Keratinocyte (primary cell): ENCODE measurements at regions not wholly inside any gene's neighbourhood (a gene's known extent, or its start where the extent isn't known, plus 50 kb on each side); places are given as distances from the start of the nearest gene placed in this dataset.

Experiments used
- DNase-seq: peaks from one replicate; pipeline ENCODE4 v3.0.0-alpha.2; 2011; ENCODE audit warnings: low read depth, missing footprints, low spot score
- FAIRE-seq: peaks from 2 replicates; lab custom pipeline; 2011; peaks lifted over from hg19 to GRCh38; lab: Jason Lieb, UNC
- H2AFZ ChIP-seq: 2 replicates; pipeline ENCODE4 v1.6.0; 2012; ENCODE audit warnings: low read length, control low read depth, inconsistent platforms; ENCODE audit not compliant: control insufficient read depth
- H3K27ac ChIP-seq: 2 replicates; pipeline ENCODE4 v1.5.1; 2011; ENCODE audit warnings: low read length; ENCODE audit not compliant: control insufficient read depth, insufficient read depth
- H3K27me3 ChIP-seq: 3 replicates; pipeline ENCODE4 v1.6.0; 2011; ENCODE audit warnings: low read length; ENCODE audit not compliant: control insufficient read depth, insufficient read depth; ENCODE audit errors: extremely low read depth
- H3K36me3 ChIP-seq, 2 experiments: 2 replicates in 1 of 2; 3 replicates in 1 of 2; pipeline ENCODE4 v1.5.1; 2011; ENCODE audit warnings: low read length in 2 of 2, mild to moderate bottlenecking in 1 of 2; ENCODE audit not compliant: control insufficient read depth in 2 of 2, insufficient read depth in 2 of 2; ENCODE audit errors: extremely low read depth in 1 of 2
- H3K4me1 ChIP-seq: 3 replicates; pipeline ENCODE4 v1.5.1; 2011; ENCODE audit warnings: low read length; ENCODE audit not compliant: control insufficient read depth, insufficient read depth; ENCODE audit errors: extremely low read depth
- H3K4me2 ChIP-seq: 3 replicates; pipeline ENCODE4 v1.6.0; 2011; ENCODE audit warnings: low read depth, low read length; ENCODE audit not compliant: control insufficient read depth, insufficient read depth; ENCODE audit errors: extremely low read depth
- H3K4me3 ChIP-seq, 3 experiments: fragments of 200-600 bp in 1 of 3; sonication (generic) in 1 of 3; 2 replicates in 2 of 3; 3 replicates in 1 of 3; pipeline ENCODE4 v1.5.1; 2011 to 2016; ENCODE audit warnings: low read length in 3 of 3, mild to moderate bottlenecking in 3 of 3, control low read depth in 2 of 3, inconsistent platforms in 1 of 3, low read depth in 1 of 3, mixed read lengths in 1 of 3, mixed run types in 1 of 3, moderate library complexity in 1 of 3; ENCODE audit not compliant: control insufficient read depth in 2 of 3, insufficient read depth in 2 of 3; ENCODE audit errors: extremely low read depth in 1 of 3
- H3K79me2 ChIP-seq: 2 replicates; pipeline ENCODE4 v1.6.0; 2012; ENCODE audit warnings: low read length; ENCODE audit not compliant: control insufficient read depth, insufficient read depth
- H3K9ac ChIP-seq: 3 replicates; pipeline ENCODE4 v1.6.0; 2011; ENCODE audit warnings: low read length; ENCODE audit not compliant: control insufficient read depth, insufficient read depth; ENCODE audit errors: extremely low read depth
- H3K9me1 ChIP-seq: 3 replicates; pipeline ENCODE4 v1.6.0; 2011; ENCODE audit warnings: low read length; ENCODE audit not compliant: control insufficient read depth, insufficient read depth; ENCODE audit errors: extremely low read depth
- H3K9me3 ChIP-seq: 2 replicates; pipeline ENCODE4 v1.5.1; 2012; ENCODE audit warnings: low read depth, low read length; ENCODE audit not compliant: control insufficient read depth
- H4K20me1 ChIP-seq: 3 replicates; pipeline ENCODE4 v1.6.0; 2011; ENCODE audit warnings: low read length; ENCODE audit not compliant: control insufficient read depth, insufficient read depth; ENCODE audit errors: extremely low read depth
- EZH2 ChIP-seq: IDR thresholded peaks from one replicate; pipeline ENCODE4 v1.6.1; 2012; ENCODE audit warnings: inconsistent platforms, mild to moderate bottlenecking, low read length, moderate library complexity
- dilution Hi-C: fragments of 300-500 bp; cut with MboI; formaldehyde crosslinking; loops from one replicate; pipeline ENCODE4 v1.7.0; 2020; ENCODE audit warnings: low sequenced_read_pairs; ENCODE audit not compliant: extremely low pct_ligation_motif_present
- TF ChIP-seq, protein P1 (sequence below), 3 experiments: IDR thresholded peaks in 1 of 3; conservative IDR thresholded peaks in 1 of 3; optimal IDR thresholded peaks in 1 of 3; 2 replicates in 2 of 3; 3 replicates in 1 of 3; pipeline versions ENCODE3 to v1.5.1; 2011; ENCODE audit warnings: low read length in 3 of 3, mild to moderate bottlenecking in 3 of 3, moderate library complexity in 2 of 3, control low read depth in 1 of 3, inconsistent platforms in 1 of 3; ENCODE audit not compliant: insufficient read depth in 2 of 3; ENCODE audit errors: extremely low read depth in 1 of 3

GRCh38 chr4:127347936-127348335 is 284.8 kb upstream of the INTU start:
- Histone ChIP-seq H4K20me1 (no peaks in the 10 kb centered on the region), H3K4me1 (no peaks in the 10 kb centered on the region), H3K27ac (no peak overlapping the region), H3K27me3 (no peaks in the 10 kb centered on the region), H3K36me3 (no peaks in the 10 kb centered on the region), H2AFZ (no peak overlapping the region), H3K9me3 (no peaks in the 10 kb centered on the region), H3K79me2 (no peaks in the 10 kb centered on the region), H3K4me3 (no peak overlapping the region), H3K4me2 (no peak overlapping the region), H3K9me1 (no peaks in the 10 kb centered on the region), H3K9ac (no peak overlapping the region)
- dilution Hi-C loops = no loop called here
- DNase-seq (no peak), FAIRE-seq (no peak)
- TF ChIP-seq, protein P1, sequence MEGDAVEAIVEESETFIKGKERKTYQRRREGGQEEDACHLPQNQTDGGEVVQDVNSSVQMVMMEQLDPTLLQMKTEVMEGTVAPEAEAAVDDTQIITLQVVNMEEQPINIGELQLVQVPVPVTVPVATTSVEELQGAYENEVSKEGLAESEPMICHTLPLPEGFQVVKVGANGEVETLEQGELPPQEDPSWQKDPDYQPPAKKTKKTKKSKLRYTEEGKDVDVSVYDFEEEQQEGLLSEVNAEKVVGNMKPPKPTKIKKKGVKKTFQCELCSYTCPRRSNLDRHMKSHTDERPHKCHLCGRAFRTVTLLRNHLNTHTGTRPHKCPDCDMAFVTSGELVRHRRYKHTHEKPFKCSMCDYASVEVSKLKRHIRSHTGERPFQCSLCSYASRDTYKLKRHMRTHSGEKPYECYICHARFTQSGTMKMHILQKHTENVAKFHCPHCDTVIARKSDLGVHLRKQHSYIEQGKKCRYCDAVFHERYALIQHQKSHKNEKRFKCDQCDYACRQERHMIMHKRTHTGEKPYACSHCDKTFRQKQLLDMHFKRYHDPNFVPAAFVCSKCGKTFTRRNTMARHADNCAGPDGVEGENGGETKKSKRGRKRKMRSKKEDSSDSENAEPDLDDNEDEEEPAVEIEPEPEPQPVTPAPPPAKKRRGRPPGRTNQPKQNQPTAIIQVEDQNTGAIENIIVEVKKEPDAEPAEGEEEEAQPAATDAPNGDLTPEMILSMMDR (optimal IDR thresholded peaks at IDR 0.05 in 1 of 3, IDR thresholded peaks at IDR 0.05 in 1 of 3, conservative IDR thresholded peaks at IDR 0.05 in 1 of 3; ENCODE audit: extremely low read depth in 1 of 3, insufficient read depth in 2 of 3, low read length in 3 of 3) = no peak
- TF ChIP-seq EZH2 = no peak

DNA sequence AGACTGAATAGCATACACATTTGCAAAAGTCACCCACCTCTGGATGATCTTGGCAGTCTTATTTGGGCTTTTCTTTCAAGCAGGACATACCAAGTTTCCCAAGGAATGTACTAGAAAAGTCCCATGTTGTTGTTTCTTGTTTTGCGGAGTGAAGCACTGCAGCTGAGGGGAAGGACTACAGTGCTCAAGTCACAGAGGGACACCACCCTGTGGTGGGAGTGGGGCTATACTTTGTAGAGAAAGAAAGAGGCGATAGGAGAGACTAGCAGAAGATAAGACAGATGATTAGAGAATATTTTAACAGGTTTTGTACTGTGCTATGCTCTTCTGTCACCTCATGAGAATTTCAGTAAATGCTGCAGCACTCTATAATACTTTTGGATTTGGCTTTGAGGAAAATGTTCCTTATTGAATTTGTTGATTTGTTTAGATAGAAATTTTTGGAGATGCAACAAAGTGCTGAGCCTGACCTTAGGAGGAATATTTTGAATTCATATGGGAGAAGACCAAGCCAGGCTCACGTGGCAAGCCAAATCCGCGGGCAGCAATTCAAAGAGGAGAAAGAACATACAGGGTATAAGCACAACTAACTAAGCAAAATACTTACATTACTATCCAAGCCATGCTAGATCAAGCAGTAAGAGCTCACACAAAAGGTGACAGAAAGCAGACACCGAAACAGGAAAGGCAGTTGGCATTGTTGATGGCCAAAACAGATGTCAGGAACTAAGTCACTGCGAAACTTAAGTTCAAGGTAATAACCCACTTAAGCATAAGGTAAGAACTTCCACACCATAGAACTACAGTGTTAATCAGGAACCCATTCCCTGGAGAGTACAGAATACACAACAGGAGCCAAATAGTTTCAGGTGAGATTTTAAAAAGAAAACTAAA is 280.3 kb upstream of the INTU start:
- Histone ChIP-seq H3K27me3 (no peaks in the 10 kb centered on the region), H3K9ac (no peak overlapping the region), H3K4me3 (no peak overlapping the region), H3K9me3 (no peaks in the 10 kb centered on the region), H3K9me1 (no peaks in the 10 kb centered on the region), H4K20me1 (no peaks in the 10 kb centered on the region), H3K4me2 (no peak overlapping the region), H3K4me1 (no peaks in the 10 kb centered on the region), H3K27ac (no peak overlapping the region), H3K79me2 (no peaks in the 10 kb centered on the region), H2AFZ (no peak overlapping the region), H3K36me3 (no peaks in the 10 kb centered on the region)
- no peak for TF ChIP-seq EZH2
- TF ChIP-seq, protein P1 (optimal IDR thresholded peaks at IDR 0.05 in 1 of 3, IDR thresholded peaks at IDR 0.05 in 1 of 3, conservative IDR thresholded peaks at IDR 0.05 in 1 of 3; ENCODE audit: extremely low read depth in 1 of 3, insufficient read depth in 2 of 3, low read length in 3 of 3) = no peak
- DNase-seq = no peak
- no peak for FAIRE-seq
- dilution Hi-C loops = no loop called here
